Neural crest cell (in vitro differentiated cells): ENCODE measurements at regions not wholly inside any gene's neighbourhood (a gene's known extent, or its start where the extent isn't known, plus 50 kb on each side); places are given as distances from the start of the nearest gene placed in this dataset.
A peak's percentile ranks its signal among the peaks of the same experiment; 100 is the strongest.

ENCODE experiments used
- DNase-seq: peaks from one replicate; pipeline ENCODE4 v3.0.0; 2021; ENCODE audit warnings: low read depth, mixed read lengths, low spot score
- H3K27ac Mint-ChIP-seq: one replicate; pipeline ENCODE4 v1.8.0; 2021; ENCODE audit warnings: mild to moderate bottlenecking, mixed read lengths; ENCODE audit not compliant: unreplicated experiment
- H3K27me3 Mint-ChIP-seq: 2 replicates; pipeline ENCODE4 v1.8.0; 2021; ENCODE audit warnings: low read depth, mild to moderate bottlenecking, mixed read lengths
- H3K36me3 Mint-ChIP-seq: 2 replicates; pipeline ENCODE4 v1.8.0; 2021; ENCODE audit warnings: low read depth, mild to moderate bottlenecking, mixed read lengths
- H3K4me1 Mint-ChIP-seq: 2 replicates; pipeline ENCODE4 v1.8.0; 2021; ENCODE audit warnings: mixed read lengths
- H3K4me3 Mint-ChIP-seq: one replicate; pipeline ENCODE4 v1.8.0; 2021; ENCODE audit warnings: mild to moderate bottlenecking, mixed read lengths
- H3K9me3 Mint-ChIP-seq: 2 replicates; pipeline ENCODE4 v1.8.0; 2021; ENCODE audit warnings: mixed read lengths
- TF ChIP-seq, protein P1 (sequence below): fragments of 200-600 bp; sonication (generic); conservative IDR thresholded peaks from 2 replicates; pipeline ENCODE4 v1.5.0; 2021; ENCODE audit warnings: antibody characterized with exemption, mild to moderate bottlenecking

DNA sequence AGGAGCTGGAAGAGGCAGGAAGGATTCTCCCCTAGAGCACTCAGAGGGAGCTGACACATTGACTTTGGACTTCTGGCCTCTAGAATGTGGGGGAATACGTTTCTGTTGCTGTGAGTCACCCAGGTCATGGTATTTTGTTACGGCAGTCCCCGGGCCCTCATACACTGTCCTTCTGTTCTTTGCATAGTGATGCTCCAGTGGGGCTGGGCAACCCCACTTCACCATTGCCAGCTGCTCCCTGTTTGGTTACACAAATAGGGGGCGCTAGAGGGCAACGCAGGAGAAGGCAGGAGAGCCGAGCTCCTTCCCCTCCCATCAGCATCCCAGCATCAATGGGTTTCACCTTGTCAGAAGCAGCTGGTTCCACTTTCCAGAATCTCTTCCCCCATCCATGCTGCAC is 257.7 kb upstream of the FOXF1 start:
- Mint-ChIP-seq H3K4me3 (no peak overlapping the region), H3K4me1 (no peaks in the 10 kb centered on the region), H3K36me3 (no peaks in the 10 kb centered on the region), H3K27ac (no peak overlapping the region), H3K27me3 (peaks cover 66% of the 10 kb centered on the region), H3K9me3 (peaks cover 4% of the 10 kb centered on the region)
- TF ChIP-seq, protein P1, sequence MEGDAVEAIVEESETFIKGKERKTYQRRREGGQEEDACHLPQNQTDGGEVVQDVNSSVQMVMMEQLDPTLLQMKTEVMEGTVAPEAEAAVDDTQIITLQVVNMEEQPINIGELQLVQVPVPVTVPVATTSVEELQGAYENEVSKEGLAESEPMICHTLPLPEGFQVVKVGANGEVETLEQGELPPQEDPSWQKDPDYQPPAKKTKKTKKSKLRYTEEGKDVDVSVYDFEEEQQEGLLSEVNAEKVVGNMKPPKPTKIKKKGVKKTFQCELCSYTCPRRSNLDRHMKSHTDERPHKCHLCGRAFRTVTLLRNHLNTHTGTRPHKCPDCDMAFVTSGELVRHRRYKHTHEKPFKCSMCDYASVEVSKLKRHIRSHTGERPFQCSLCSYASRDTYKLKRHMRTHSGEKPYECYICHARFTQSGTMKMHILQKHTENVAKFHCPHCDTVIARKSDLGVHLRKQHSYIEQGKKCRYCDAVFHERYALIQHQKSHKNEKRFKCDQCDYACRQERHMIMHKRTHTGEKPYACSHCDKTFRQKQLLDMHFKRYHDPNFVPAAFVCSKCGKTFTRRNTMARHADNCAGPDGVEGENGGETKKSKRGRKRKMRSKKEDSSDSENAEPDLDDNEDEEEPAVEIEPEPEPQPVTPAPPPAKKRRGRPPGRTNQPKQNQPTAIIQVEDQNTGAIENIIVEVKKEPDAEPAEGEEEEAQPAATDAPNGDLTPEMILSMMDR, result peak; percentile 53
- DNase-seq, result peak; percentile 39

DNA sequence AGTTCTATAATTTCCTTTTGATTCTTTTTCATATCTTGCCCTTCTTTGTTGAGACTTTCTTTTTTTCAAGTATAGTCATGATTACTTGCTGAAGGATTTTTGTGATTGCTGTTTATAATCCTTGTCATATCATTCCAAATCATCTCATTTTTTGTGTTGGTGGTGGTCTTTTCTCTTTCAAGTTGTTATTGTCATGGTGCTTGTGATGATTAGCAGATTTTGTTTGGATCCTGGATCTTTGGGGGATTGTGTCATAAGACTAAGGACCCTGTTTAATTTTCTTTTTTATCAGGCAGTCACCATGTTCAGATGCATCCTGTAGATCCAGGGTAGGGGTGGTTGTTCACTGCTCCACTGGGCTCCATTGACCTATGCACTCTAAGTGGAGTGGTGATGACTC is 254.4 kb upstream of the FOXF1 start:
- TF ChIP-seq, protein P1, result no peak
- peaks cover 69% of the 10 kb centered on the region for H3K27me3 Mint-ChIP-seq
- no peak overlapping the region for H3K27ac Mint-ChIP-seq
- H3K4me3 Mint-ChIP-seq, result no peak overlapping the region
- no peak for DNase-seq
- H3K4me1 Mint-ChIP-seq, result no peaks in the 10 kb centered on the region
- no peaks in the 10 kb centered on the region for H3K36me3 Mint-ChIP-seq
- H3K9me3 Mint-ChIP-seq, result peaks cover 6% of the 10 kb centered on the region

DNA sequence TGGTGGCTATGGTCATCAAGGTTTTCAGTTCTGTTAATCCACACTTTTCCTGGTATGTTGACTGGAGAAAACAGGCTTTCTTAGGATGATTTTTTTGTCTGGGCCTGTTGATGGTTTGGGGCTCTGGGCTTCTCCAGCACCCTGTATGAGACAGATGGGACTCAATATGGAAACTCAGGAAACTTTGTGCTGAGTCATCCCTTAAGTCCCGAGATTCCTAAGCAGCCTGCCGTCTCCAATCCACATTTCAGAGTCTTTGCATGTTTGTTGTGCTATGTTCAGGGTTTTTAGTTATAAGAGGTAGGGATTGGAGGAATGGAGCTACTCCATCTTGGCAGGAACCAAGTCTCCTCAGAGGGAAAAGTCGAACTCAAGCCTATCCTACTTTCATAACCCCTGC is 253.3 kb upstream of the FOXF1 start:
- Mint-ChIP-seq H3K4me3 (no peak overlapping the region), H3K27me3 (peaks cover 63% of the 10 kb centered on the region), H3K4me1 (no peaks in the 10 kb centered on the region), H3K27ac (no peak overlapping the region), H3K36me3 (no peaks in the 10 kb centered on the region), H3K9me3 (peaks cover 10% of the 10 kb centered on the region)
- DNase-seq, result no peak
- TF ChIP-seq, protein P1, result no peak

DNA sequence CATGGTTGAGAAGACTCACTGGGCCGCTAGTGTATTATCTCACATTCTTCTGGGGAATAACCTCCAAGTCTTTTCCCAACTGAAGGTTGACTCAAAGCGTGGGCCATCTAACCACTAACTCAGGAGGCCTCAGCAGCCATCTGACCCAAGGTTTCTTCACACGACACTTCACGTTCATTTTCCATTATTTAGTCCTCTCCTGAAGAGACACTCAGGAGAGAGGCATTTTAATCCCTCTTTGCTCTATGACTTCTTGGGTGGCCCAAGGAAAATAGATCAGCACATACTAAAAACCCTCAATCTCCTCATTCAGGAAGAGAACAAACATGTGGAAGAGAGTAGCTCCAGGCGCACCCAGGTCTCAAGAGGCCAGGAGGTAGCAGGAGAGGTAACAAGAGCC is 252.8 kb upstream of the FOXF1 start:
- H3K9me3 Mint-ChIP-seq, result peaks cover 10% of the 10 kb centered on the region

DNA sequence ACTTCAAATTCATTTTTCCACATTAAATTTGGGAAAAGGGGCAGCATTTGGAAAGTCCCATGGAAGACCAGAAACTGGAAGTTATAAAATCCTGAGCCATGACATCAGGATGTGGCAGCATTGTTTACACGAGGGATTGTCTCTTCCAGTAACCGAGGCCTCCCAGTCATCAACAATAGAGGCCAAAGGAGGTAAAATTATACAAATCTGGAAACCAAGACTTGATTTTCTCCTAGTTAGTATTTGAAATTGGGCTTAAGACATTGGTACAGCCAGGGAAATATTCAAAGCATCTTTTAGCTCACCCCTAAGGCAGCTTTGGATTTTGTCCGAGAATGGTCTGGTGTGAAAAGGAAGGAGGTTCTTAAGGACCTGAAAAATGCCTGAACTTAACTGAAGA is 251.6 kb upstream of the FOXF1 start:
- DNase-seq, result no peak
- TF ChIP-seq, protein P1, result no peak
- Mint-ChIP-seq H3K27me3 (peaks cover 48% of the 10 kb centered on the region), H3K36me3 (no peaks in the 10 kb centered on the region), H3K4me1 (no peaks in the 10 kb centered on the region), H3K4me3 (no peak overlapping the region), H3K27ac (no peak overlapping the region), H3K9me3 (peaks cover 10% of the 10 kb centered on the region)

More for the DNA sequence above, 252.8 kb upstream of the FOXF1 start:
- peaks cover 57% of the 10 kb centered on the region for H3K27me3 Mint-ChIP-seq
- H3K4me1 Mint-ChIP-seq, result no peaks in the 10 kb centered on the region
- no peak overlapping the region for H3K27ac Mint-ChIP-seq
- no peak for DNase-seq
- no peaks in the 10 kb centered on the region for H3K36me3 Mint-ChIP-seq
- no peak overlapping the region for H3K4me3 Mint-ChIP-seq
- TF ChIP-seq, protein P1, result no peak

DNA sequence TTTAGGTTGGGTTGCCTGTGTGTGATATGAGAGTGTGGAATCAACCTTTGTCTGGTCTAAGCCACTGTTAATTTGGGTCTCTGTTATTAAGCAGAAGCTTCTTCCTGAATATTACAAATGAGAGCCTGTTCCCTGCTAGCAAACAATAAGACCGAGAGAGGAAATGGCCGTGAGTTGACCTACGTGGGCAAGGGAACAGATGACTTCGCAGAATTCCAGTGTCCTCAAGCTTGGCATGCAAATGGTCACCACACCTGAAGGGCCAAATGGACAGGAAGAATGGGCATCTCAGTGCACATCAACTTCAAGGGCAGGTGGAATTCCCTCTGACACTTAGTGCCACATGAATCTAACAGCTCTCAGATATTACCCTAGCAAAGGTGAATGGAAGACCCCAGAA is 250.8 kb upstream of the FOXF1 start:
- Mint-ChIP-seq H3K4me1 (no peaks in the 10 kb centered on the region), H3K27ac (no peak overlapping the region), H3K9me3 (peaks cover 10% of the 10 kb centered on the region), H3K36me3 (no peaks in the 10 kb centered on the region), H3K27me3 (peaks cover 42% of the 10 kb centered on the region), H3K4me3 (no peak overlapping the region)
- DNase-seq, result no peak
- TF ChIP-seq, protein P1, result no peak
